Ovary (tissue), 3 donors: ENCODE measurements at regions not wholly inside any gene's neighbourhood (a gene's known extent, or its start where the extent isn't known, plus 50 kb on each side); places are given as distances from the start of the nearest gene placed in this dataset.

ENCODE experiments used
- CTCF ChIP-seq, 3 donors: fragments of 450-650 bp in 2 of 3; fragments of 200-600 bp in 1 of 3; IDR thresholded peaks; one replicate each; pipeline versions ENCODE4 v1.5.1 to v1.8.0; 2016 to 2022; ENCODE audit warnings: antibody characterized with exemption in 3 of 3, mild to moderate bottlenecking in 1 of 3
- EP300 ChIP-seq: sonication (generic); formaldehyde crosslinking; IDR thresholded peaks from one replicate; pipeline ENCODE4 v1.6.1; 2017; ENCODE audit warnings: antibody characterized with exemption
- POLR2A ChIP-seq: fragments of 450-650 bp; IDR thresholded peaks from one replicate; pipeline ENCODE4 v1.6.1; 2017; ENCODE audit warnings: antibody characterized with exemption, mild to moderate bottlenecking, moderate library complexity
- donor health status: DM: no; HTN: no; CAD: no.

- TF ChIP-seq CTCF (IDR thresholded peaks at IDR 0.05) = no peak
- TF ChIP-seq EP300 = no peak
- no peak for TF ChIP-seq POLR2A
Observed at GRCh38 chr7:121456015-121456414, 59.9 kb upstream of the FAM3C start.
